ENCODE measurements at regions not wholly inside any gene's neighbourhood (a gene's known extent, or its start where the extent isn't known, plus 50 kb on each side); places are given as distances from the start of the nearest gene placed in this dataset.

GRCh38 chr17:77076124-77076830 is 64.5 kb upstream of the SEC14L1 start:
- DNase-seq (ENCODE audit: low read depth), result peak; percentile 17
- TF ChIP-seq CTCF (IDR thresholded peaks at IDR 0.05; ENCODE audit: low read length, missing control alignments), result no peak

GRCh38 chr17:77083531-77083930 is 57.2 kb upstream of the SEC14L1 start:
- H3K4me3 ChIP-seq (replicated peaks; ENCODE audit: low read depth, low read length), result no peak overlapping the region
- no peak for DNase-seq (ENCODE audit: low read depth)
- no peak for TF ChIP-seq CTCF (IDR thresholded peaks at IDR 0.05; ENCODE audit: low read length, missing control alignments)

More at GRCh38 chr17:77076124-77076830, 64.5 kb upstream of the SEC14L1 start:
- no peak overlapping the region for H3K4me3 ChIP-seq (replicated peaks; ENCODE audit: low read depth, low read length)

- TF ChIP-seq CTCF (IDR thresholded peaks at IDR 0.05; ENCODE audit: low read length, missing control alignments), result no peak
- H3K4me3 ChIP-seq (replicated peaks; ENCODE audit: low read depth, low read length), result no peak overlapping the region
- no peak for DNase-seq (ENCODE audit: low read depth)
Observed at GRCh38 chr17:77085926-77086432, 54.8 kb upstream of the SEC14L1 start.

DNA sequence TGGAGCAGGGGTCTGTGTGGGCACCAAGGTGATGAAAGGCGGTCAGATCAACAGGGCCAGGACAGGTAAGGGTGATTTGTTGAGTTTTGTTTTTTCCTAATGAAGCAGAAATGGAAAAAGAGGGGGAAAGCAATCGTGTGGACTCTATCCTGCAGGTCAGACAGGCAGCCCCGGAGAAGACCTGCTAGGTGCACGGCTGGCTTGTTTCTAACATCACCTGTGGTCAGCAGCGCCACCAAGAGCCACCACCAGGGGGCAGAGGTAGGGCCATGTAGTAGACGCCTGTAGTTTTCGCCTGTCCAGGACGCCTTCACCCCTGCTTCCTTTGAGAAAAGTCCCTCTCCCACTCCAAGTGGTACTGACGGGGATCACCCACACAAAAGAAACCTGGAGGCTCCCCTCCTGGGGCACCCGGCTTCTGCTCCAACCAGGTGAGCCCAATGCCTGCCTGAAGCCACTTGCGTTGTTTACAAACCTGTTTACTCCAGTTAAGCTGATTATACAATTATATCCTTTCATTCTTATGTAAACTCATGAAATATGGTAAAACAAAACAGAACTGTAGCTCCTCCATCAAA is 54.2 kb upstream of the SEC14L1 start:
- peak; percentile 94 for TF ChIP-seq CTCF (IDR thresholded peaks at IDR 0.05; ENCODE audit: low read length, missing control alignments)
- H3K4me3 ChIP-seq (replicated peaks; ENCODE audit: low read depth, low read length), result no peak overlapping the region
- DNase-seq (ENCODE audit: low read depth), result peak; percentile 84

GRCh38 chr17:77087650-77088454 is 52.9 kb upstream of the SEC14L1 start:
- H3K4me3 ChIP-seq (replicated peaks; ENCODE audit: low read depth, low read length), result peak overlapping the region; percentile 93
- DNase-seq (ENCODE audit: low read depth), result no peak

More at GRCh38 chr17:77087650-77088454, 52.9 kb upstream of the SEC14L1 start:
- TF ChIP-seq CTCF (IDR thresholded peaks at IDR 0.05; ENCODE audit: low read length, missing control alignments), result no peak
